ENCODE measurements at regions not wholly inside any gene's neighbourhood (a gene's known extent, or its start where the extent isn't known, plus 50 kb on each side); places are given as distances from the start of the nearest gene placed in this dataset.

DNA sequence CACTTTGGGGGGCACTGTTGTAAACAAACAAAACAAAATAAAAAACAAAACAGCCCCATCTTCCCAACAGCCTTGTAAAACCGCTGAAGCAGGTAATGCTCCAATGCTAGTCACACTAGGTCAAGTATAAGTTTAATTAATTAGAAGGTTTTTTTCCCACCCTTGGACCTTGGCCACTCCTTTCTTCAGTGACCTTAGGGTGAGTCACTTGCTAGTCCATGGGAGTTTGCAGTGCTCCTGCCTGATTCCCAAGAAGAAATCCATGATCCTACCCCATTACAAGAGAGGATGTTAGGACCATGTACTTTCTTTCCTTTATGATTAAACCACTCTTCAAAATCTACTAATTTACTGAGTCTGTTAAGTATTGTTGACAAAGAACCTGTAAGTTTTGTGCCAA is 192.2 kb upstream of the CDKN2B start:
- TF ChIP-seq ZNF274 (IDR thresholded peaks at IDR 0.05; ENCODE audit: insufficient read depth, insufficient read length) (no peak), EP300 (IDR thresholded peaks at IDR 0.05; ENCODE audit: borderline replicate concordance in 1 of 2, control insufficient read depth in 1 of 2, low read depth in 2 of 2, low read length in 2 of 2) (no peak), USF2 (IDR thresholded peaks at IDR 0.05; ENCODE audit: borderline replicate concordance, low read depth, low read length) (no peak), MTA3 (IDR thresholded peaks at IDR 0.05; ENCODE audit: borderline replicate concordance, low read length) (no peak)
